SIG-M5 (cell line): ENCODE measurements at regions not wholly inside any gene's neighbourhood (a gene's known extent, or its start where the extent isn't known, plus 50 kb on each side); places are given as distances from the start of the nearest gene placed in this dataset.

Experiments
- DNase-seq: peaks from one replicate; lab custom pipeline; 2025; lab: John Stamatoyannopoulos, UW

GRCh38 chr6:163661272-163661671 lies 246.8 kb downstream of the QKI start:
- DNase-seq = peak; percentile 23

GRCh38 chr6:163659803-163660202 lies 245.3 kb downstream of the QKI start:
- no peak for DNase-seq

GRCh38 chr6:163655217-163656121 lies 241.0 kb downstream of the QKI start:
- no peak for DNase-seq

- no peak for DNase-seq
These were observed 237.6 kb downstream of the QKI start for GRCh38 chr6:163651915-163652668.

- no peak for DNase-seq
These were observed 236.9 kb downstream of the QKI start for GRCh38 chr6:163651426-163651825.

GRCh38 chr6:163648868-163649267 lies 234.3 kb downstream of the QKI start:
- no peak for DNase-seq

- DNase-seq = no peak
These were observed 233.1 kb downstream of the QKI start for GRCh38 chr6:163647624-163648023.

GRCh38 chr6:163646866-163647265 lies 232.3 kb downstream of the QKI start:
- no peak for DNase-seq

GRCh38 chr6:163646133-163646532 lies 231.6 kb downstream of the QKI start:
- DNase-seq = no peak

GRCh38 chr6:163645560-163645959 lies 231.0 kb downstream of the QKI start:
- no peak for DNase-seq

- no peak for DNase-seq
These were observed 229.3 kb downstream of the QKI start for GRCh38 chr6:163643866-163644265.

- no peak for DNase-seq
These were observed 227.2 kb downstream of the QKI start for GRCh38 chr6:163641706-163642105.

GRCh38 chr6:163640641-163641040 lies 226.1 kb downstream of the QKI start:
- no peak for DNase-seq

- no peak for DNase-seq
These were observed 223.0 kb downstream of the QKI start for GRCh38 chr6:163637524-163637923.

- no peak for DNase-seq
These were observed 221.3 kb downstream of the QKI start for GRCh38 chr6:163635731-163636364.

- no peak for DNase-seq
These were observed 220.8 kb downstream of the QKI start for GRCh38 chr6:163635315-163635714.

GRCh38 chr6:163634211-163635171 lies 220.0 kb downstream of the QKI start:
- DNase-seq = no peak

- no peak for DNase-seq
These were observed 216.5 kb downstream of the QKI start for GRCh38 chr6:163630991-163631390.

GRCh38 chr6:163630572-163630971 lies 216.1 kb downstream of the QKI start:
- DNase-seq = no peak

- no peak for DNase-seq
These were observed 215.6 kb downstream of the QKI start for GRCh38 chr6:163630096-163630495.
